DOHH2 (cell line): ENCODE measurements at regions not wholly inside any gene's neighbourhood (a gene's known extent, or its start where the extent isn't known, plus 50 kb on each side); places are given as distances from the start of the nearest gene placed in this dataset.

Experiments used
- EZH2phosphoT487 ChIP-seq: fragments of 200-600 bp; sonication (generic); IDR thresholded peaks from 2 replicates; pipeline ENCODE4 v1.6.1; 2017; ENCODE audit warnings: borderline replicate concordance, mild to moderate bottlenecking, antibody characterized with exemption, low read length, moderate library complexity, mixed read lengths
- TF ChIP-seq, protein P1 (sequence below): fragments of 200-600 bp; sonication (generic); IDR thresholded peaks from one replicate; pipeline ENCODE4 v1.5.1; 2014; ENCODE audit warnings: antibody characterized with exemption, mild to moderate bottlenecking, low read depth, low read length; ENCODE audit not compliant: poor library complexity, severe bottlenecking

DNA sequence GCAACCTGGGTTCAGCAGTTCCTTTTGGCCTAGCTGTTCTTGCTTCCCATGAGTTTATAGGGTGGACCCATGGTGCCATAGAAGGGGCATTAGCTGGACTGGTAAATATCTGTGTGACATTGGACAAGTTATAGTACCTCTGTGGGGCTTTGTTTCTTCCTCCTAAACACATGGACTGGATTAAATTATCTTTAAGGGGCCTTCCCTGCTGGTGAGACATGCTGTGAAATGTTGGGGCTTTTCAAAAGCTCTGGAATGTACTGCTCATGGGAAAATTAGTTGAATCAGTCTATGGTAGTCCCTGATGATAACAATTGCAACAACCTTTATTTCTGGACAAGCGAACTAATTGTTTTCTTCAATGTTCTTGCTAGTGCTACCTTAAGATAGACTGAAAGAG, 276.2 kb downstream of the BLID start:
- TF ChIP-seq, protein P1, sequence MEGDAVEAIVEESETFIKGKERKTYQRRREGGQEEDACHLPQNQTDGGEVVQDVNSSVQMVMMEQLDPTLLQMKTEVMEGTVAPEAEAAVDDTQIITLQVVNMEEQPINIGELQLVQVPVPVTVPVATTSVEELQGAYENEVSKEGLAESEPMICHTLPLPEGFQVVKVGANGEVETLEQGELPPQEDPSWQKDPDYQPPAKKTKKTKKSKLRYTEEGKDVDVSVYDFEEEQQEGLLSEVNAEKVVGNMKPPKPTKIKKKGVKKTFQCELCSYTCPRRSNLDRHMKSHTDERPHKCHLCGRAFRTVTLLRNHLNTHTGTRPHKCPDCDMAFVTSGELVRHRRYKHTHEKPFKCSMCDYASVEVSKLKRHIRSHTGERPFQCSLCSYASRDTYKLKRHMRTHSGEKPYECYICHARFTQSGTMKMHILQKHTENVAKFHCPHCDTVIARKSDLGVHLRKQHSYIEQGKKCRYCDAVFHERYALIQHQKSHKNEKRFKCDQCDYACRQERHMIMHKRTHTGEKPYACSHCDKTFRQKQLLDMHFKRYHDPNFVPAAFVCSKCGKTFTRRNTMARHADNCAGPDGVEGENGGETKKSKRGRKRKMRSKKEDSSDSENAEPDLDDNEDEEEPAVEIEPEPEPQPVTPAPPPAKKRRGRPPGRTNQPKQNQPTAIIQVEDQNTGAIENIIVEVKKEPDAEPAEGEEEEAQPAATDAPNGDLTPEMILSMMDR: no peak
- no peak for TF ChIP-seq EZH2phosphoT487
